ENCODE measurements at regions not wholly inside any gene's neighbourhood (a gene's known extent, or its start where the extent isn't known, plus 50 kb on each side); places are given as distances from the start of the nearest gene placed in this dataset.

DNA sequence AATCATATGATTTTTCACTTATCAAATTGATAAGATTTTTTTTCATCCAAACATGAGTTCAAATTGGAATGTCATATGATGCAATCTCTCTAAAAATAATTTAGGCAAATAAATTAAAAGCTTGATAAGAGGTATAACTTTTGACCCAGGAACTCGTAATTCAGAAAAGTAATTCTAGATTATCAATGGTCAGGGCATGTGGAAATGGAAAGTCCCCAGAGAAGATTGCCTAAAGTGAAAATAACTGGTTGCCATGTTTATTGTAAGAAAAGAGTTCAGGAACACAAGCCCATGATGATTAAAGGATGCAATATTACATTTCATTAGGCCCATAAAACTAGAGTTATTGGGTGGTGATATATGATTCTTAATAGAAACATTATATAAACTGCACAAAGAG lies 1514.8 kb downstream of the SI start:
- no peak overlapping the region for H3K27ac ChIP-seq
- DNase-seq (ENCODE audit: low read depth in 1 of 2, low spot score in 1 of 2) = no peak
- no peaks in the 10 kb centered on the region for H3K36me3 ChIP-seq
- no peak overlapping the region for H3K4me3 ChIP-seq
- no peaks in the 10 kb centered on the region for H3K9me3 ChIP-seq (ENCODE audit: low read depth)
- H3K27me3 ChIP-seq = no peaks in the 10 kb centered on the region
- no peak for TF ChIP-seq CTCF (IDR thresholded peaks at IDR 0.05; ENCODE audit: low read depth, low read length)
- H3K4me1 ChIP-seq (ENCODE audit: low read depth) = no peaks in the 10 kb centered on the region

DNA sequence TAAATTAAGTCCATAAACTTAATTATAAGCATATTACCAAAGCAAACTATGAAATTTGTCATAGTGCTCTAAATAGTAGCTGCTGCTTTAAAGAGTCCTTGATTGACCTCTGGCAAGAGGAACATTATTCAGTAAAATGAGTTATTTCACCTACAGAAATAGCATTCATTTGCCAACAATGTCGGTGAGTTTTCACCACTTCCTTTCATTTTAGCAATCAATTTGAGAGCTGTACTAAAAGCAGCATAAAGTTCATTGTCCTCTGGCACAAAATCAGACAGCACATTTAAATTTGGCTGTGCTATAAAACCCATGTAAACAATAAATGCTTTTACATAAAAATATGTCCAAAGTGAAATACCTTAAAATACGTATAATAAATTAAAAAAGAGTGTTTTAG lies 1515.7 kb downstream of the SI start:
- TF ChIP-seq CTCF (IDR thresholded peaks at IDR 0.05; ENCODE audit: low read depth, low read length) = no peak
- H3K27me3 ChIP-seq = no peaks in the 10 kb centered on the region
- no peaks in the 10 kb centered on the region for H3K4me1 ChIP-seq (ENCODE audit: low read depth)
- H3K4me3 ChIP-seq = no peak overlapping the region
- DNase-seq (ENCODE audit: low read depth in 1 of 2, low spot score in 1 of 2) = no peak
- H3K36me3 ChIP-seq = no peaks in the 10 kb centered on the region
- H3K9me3 ChIP-seq (ENCODE audit: low read depth) = no peaks in the 10 kb centered on the region
- no peak overlapping the region for H3K27ac ChIP-seq

DNA sequence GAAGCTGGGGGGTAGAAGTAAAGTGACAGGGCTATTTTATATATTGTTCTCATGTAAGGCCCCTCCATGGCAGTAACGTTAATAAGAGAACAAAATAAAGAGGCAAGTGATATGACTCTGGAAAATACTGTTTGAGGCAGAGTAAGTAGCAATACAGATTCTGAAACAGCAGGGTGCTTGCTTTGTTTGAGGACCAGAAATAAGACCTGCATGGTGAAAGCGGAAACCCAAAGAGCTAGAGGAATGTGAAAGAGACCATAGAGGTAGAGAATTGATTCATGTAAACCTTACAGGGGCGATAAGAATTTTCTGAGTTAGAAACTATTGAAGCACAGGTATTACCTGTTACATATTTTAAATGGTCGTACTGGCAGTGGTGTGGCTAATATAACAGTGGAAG lies 1517.1 kb downstream of the SI start:
- Histone ChIP-seq H3K27me3 (no peaks in the 10 kb centered on the region), H3K36me3 (no peaks in the 10 kb centered on the region), H3K4me3 (no peak overlapping the region), H3K27ac (no peak overlapping the region), H3K4me1 (ENCODE audit: low read depth) (no peaks in the 10 kb centered on the region), H3K9me3 (ENCODE audit: low read depth) (no peaks in the 10 kb centered on the region)
- DNase-seq (ENCODE audit: low read depth in 1 of 2, low spot score in 1 of 2) = no peak
- TF ChIP-seq CTCF (IDR thresholded peaks at IDR 0.05; ENCODE audit: low read depth, low read length) = no peak

- Histone ChIP-seq H3K27ac (no peak overlapping the region), H3K9me3 (ENCODE audit: low read depth) (no peaks in the 10 kb centered on the region), H3K27me3 (no peaks in the 10 kb centered on the region), H3K4me1 (ENCODE audit: low read depth) (no peaks in the 10 kb centered on the region), H3K4me3 (no peak overlapping the region), H3K36me3 (no peaks in the 10 kb centered on the region)
- TF ChIP-seq CTCF (IDR thresholded peaks at IDR 0.05; ENCODE audit: low read depth, low read length) = no peak
- DNase-seq (ENCODE audit: low read depth in 1 of 2, low spot score in 1 of 2) = no peak
These were observed 1517.8 kb downstream of the SI start for GRCh38 chr3:163560459-163560858.

DNA sequence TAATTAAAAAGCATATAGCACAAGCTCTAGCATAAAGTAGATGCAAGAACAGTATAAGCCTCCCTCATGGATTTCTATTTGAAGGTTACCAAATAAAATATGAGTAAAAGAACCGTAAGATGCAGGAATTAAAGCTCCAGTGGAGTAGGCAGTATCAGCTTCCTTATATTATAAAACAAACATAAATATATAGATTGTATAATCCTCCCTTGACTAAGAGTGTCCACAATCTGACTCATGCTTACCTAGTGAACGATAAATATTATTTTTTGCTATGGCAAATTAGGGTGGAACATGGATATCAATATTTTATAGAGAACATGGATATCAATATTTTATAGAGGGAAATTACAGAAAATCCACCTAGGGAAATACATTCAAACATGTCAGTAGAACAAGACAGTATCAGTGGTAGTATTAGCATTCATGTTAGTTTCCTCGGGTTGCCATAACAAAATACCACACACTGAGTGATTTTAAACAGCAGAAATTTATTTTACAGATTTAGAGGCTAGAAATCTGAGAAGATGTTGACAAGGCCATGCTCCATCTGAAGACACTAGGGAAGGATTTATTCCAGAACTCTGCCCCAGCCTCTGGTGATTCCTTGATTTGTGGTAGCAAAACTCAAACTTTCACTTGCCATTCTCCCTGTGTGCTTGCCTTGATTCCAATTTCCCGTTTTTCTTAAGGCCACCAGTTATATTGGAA lies 1521.3 kb downstream of the SI start:
- no peaks in the 10 kb centered on the region for H3K4me1 ChIP-seq (ENCODE audit: low read depth)
- DNase-seq (ENCODE audit: low read depth in 1 of 2, low spot score in 1 of 2) = no peak
- H3K27ac ChIP-seq = no peak overlapping the region
- no peak overlapping the region for H3K4me3 ChIP-seq
- no peak for TF ChIP-seq CTCF (IDR thresholded peaks at IDR 0.05; ENCODE audit: low read depth, low read length)
- H3K27me3 ChIP-seq = no peaks in the 10 kb centered on the region
- no peaks in the 10 kb centered on the region for H3K9me3 ChIP-seq (ENCODE audit: low read depth)
- H3K36me3 ChIP-seq = no peaks in the 10 kb centered on the region
